SW480 (cell line): ENCODE measurements at regions not wholly inside any gene's neighbourhood (a gene's known extent, or its start where the extent isn't known, plus 50 kb on each side); places are given as distances from the start of the nearest gene placed in this dataset.
A peak's percentile ranks its signal among the peaks of the same experiment; 100 is the strongest.
"Not testable (repeated sequence)": the region's sequence is repeated elsewhere in the genome, so short reads cannot be mapped to it uniquely, and the experiment has no call there.

Source experiments
- DNase-seq: peaks from one replicate; pipeline ENCODE4 v3.0.0-alpha.2; 2016; ENCODE audit warnings: low spot score

DNA sequence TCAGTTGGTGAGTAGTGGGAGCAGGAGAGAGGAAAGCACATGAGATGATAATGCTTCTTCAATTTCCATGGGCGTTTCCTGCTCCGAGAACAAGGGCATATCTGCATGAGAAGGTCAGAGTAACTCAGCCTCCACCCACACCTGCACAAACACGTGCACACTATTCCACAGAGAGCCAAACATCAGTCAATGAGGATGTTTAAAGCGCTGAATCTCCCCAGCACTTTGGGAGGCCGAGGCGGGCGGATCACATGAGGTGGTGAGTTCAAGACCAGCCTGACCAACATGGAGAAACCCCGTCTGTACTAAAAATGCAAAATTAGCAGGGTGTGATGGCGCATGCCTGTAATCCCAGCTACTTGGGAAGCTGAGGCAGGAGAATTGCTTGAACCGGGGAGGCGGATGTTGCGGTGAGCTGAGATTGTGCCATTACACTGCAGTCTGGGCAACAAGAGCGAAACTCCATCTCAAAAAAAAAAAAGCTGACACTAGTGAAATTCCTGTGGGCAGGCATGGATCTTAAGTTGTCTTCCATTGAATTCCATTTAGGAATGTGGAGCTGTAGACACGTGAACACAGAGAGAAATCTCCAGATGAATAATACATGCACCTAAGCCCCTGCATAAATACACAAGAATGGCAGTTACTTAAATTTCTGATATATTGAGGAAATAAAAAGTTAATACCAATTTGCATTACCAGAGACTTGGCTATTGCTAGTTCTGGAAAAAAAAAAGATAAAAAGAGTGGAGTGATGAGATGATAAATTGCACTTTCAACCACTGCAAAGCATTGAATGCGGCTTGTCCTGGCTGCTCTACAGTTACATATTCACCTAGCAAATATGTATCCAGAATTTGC lies 1097.4 kb upstream of the TMEM132C start:
- no peak for DNase-seq

DNA sequence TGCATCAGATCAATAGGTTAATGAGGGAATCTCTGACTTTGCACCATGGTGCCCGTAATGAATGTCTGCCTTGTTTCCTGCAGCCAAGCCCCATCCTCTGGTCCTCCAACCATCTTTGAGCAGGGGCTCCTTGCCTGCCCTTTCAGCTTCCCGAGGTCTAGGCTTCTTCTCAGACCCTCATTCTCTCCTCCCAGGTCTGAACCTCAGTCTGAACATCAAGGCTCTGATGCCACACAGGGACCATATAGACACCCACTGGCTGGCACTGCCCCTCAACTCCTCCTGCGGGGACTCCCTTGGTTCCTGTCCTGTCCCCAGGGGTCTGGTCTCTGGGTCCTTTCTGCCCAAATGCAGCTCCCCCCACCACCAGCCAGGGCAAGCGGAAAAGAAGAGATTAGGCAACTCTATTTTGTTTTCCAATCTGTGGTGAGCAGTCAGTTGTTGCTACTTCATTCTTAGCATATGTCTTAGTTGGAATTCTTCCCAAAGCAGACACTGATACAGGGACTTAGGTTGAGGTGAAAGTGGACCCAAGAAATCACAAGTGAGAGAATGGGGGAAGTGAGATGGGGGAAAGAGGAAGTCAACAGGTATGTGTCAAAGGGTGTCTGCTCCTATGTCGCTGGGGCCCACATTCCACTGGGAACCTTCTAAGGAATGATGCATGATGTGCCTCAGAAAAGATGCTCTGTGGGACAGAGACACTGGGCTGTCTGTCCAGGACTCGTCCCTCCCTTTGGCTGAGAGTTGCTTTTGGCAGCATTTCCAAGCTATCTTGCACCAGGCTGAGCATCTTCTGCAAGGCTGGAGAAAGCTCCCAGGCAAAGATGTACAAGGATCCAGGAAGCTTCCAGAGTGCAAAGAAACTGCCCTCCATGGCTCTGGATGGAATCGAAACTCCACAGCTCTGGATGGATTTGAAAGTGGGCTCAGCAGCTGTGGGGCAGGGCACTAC lies 1096.5 kb upstream of the TMEM132C start:
- DNase-seq: no peak

DNA sequence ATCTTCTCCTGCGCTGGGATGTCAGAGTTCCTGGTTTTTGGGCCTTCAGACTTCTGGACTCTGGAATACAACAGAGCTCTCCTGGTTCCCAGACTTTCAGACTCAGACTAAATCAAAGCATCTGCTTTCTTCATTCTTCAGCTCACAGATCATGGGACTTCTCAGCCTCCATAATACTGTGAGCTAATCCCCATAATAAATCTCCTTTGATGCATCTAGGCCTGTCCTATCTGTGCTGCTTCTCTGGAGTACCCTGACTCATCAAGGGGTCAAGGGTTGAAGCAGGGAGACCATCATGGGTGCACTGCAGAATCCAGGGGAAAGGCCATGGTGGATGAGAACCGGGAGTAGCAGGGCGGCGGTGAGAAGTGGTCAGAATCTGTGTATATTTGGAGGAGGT lies 1094.1 kb upstream of the TMEM132C start:
- no peak for DNase-seq

DNA sequence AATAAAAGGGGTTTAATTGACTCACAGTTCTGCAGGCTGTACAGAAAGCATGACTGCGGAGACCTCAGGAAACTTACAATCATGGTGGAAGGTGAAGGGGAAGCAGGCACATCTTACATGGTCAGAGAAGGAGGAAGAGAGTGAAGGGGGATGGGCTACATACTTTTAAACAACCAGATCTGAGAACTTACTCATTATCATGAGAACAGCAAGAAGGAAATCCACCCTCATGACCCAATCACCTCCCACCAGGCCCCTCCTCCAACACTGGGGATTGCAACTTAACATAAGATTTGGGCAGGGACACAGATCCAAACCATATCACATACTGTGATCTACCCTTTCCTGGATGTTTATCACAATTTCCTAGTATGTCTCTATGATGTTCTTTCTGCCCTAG lies 1093.0 kb upstream of the TMEM132C start:
- DNase-seq: not testable (repeated sequence)

DNA sequence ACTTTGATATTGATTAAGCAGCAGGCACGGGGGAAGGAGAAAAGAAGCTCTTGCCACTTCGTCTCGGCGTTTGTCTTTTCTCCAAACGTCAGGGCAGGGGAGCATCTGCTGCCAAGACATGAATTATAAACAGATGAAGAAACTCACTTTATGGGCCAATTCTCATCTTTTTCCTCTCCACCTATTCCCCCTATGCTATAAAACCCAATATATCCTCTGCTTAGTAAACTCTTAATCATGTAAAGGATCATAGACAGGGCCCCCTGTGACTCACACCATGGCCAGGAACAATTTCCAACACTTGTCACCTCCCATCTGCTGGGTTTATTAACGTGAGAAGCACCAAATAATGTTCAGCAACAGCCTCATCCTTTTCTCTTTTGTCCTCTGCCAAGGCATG lies 1092.1 kb upstream of the TMEM132C start:
- no peak for DNase-seq

DNA sequence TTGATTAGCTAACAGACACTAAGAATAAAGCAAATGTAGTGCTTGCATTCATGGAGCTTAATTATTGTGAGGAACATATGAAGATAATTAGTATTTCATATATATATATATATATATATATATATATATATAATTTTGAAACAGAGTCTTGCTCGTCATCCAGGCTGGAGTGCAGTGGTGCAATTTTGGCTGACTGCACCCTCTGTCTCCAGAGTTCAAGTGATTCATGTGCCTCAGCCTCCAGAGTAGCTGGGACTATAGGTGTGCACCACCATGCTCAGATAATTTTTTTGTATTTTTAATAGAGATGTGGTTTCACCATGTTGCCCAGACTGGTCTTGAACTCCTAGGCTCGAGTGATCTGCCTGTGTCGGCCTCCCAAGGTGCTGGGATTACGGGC lies 1091.6 kb upstream of the TMEM132C start:
- no peak for DNase-seq

DNA sequence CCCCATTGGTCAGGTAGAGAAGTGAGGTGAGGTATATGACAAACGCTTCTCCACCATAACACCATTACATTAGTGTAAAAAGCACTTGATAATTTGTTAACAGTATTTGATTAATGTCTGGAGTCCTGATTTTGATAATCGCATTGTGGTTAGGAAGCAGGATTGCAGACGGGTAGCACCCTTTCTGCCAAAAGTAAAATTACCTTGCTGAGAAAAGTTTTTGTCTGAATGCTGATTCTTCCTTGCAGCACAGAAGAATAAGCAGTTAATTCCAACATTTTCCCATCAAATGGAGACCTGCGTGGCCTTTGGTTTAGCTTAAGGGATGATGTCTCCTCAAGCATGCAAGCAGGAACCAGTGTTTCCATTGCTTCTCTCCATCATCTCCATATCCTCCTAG lies 1090.2 kb upstream of the TMEM132C start:
- no peak for DNase-seq

DNA sequence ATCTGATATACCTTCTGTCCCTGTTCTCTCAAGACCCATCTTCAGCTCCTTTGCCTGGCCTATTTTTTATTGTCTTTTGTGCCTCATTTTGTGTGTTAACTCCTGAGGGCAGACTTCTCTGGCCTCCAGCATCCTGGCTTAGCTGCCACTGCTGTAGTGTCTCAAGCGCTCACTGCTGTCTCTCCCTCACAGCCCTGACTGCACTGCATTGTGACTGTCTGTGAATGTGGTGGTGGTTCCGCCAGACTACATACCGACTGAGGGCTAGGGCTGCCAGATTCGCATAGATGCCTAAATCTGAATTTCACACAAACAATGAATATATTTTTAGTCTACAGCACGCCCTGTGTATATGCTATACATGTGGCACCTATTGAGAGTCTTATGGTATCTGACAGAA lies 1088.9 kb upstream of the TMEM132C start:
- DNase-seq: no peak

DNA sequence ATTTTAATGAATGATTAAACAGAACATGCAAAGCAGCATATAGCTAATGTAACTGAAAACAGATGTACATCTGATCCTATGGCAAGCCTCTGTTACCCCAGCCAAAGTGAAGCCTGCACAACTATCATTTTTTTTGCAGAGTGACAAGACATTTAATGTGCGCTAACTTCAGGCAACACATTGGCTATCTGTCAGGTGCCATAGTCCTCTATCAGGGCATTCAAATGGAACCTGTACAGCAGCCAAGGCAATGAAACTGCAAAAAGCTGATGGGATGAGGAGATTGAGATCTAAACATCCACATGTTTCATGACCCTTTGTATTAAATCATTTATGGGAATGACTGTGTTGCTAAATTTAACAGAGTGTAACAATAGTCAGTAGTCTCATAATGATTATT lies 1088.5 kb upstream of the TMEM132C start:
- DNase-seq: no peak

DNA sequence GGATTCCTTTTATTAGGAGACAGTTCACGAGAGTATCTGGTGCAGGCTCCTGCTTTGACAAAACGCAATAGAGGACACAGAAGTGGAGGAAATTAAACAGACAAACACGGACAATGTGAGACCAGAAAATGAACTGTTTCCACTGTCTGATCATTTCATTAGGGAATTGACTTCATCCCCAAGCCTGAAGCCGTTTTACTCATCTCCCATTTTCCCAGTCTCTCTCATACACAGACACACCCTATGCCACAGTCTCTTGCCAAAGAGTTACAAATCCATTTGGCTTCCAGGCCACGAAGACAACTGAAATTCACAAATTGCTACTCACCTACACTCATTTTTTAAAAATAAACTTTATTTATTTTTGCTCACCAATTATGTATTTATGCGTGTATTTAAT lies 1087.8 kb upstream of the TMEM132C start:
- DNase-seq: no peak

DNA sequence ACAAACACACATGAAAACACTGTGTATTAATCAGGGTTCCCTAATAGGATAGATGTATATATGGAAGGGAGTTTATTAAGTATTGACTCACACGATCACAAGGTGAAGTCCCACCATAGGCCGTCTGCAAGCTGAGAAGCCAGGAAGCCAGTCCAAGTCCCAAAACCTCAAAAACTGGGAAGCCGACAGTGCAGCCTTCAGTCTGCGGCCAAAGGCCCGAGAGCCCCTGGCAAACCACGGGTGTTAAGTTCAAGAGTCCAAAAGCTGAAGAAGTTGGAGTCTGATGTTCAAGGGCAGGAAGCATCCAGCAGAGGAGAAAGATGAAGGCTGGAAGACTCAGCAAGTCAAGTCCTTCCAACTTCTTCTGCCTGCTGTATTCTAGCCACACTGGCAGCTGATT lies 1085.0 kb upstream of the TMEM132C start:
- DNase-seq: no peak

DNA sequence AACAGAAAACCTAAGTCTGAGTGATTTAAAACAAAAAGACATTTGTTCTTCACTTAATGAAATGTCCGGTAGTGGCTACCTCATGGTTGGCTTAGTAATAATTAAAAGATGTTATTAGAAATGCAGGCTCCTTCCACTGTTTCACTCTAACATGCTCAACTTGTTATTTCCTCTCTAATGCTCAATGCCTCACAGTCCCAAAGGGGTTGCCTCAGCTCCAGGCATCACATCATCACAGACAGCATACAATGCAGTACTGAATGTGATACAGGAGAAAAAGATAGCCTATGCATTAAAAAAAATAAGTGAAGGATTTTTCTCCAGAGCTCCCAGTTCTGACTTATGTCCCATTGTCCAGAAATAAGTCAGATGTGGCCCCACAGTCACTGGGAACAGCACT lies 1077.0 kb upstream of the TMEM132C start:
- no peak for DNase-seq

DNA sequence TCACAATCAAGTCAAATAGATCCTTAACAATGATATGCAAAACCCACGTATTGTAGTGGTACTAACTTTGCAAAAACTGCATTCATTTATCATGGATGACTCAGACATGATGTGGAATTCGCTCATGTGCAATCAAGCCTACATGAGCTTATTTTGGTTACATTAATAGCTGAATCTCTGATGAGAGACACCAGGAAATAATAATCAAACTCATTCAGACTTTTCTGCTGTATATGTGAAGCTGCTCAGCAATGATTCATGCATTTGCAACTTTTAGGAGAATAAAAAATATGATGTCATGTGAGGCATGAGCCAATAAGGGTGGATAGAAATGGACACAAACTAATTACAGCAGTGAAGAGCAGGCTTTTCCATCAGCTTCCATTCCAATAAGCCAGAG lies 1075.8 kb upstream of the TMEM132C start:
- DNase-seq: no peak

DNA sequence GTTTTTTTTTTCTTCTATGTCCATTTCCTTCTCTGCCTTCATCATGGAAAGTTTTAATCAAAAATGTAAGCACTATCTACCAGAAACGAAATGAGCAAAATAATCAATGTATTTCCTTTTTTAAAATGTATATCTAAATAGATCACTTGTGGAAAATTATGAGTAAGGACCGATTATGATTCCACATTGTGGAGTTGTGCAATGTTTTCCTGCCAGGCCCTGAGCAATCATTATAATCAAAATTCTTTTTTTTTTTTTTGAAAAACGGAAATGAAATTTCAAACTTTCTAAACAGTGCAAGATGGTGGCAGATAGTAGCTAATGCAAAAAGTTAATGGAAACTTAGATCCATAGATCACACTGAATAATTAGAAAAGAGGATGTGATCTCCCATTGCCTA lies 1074.6 kb upstream of the TMEM132C start:
- DNase-seq: no peak

DNA sequence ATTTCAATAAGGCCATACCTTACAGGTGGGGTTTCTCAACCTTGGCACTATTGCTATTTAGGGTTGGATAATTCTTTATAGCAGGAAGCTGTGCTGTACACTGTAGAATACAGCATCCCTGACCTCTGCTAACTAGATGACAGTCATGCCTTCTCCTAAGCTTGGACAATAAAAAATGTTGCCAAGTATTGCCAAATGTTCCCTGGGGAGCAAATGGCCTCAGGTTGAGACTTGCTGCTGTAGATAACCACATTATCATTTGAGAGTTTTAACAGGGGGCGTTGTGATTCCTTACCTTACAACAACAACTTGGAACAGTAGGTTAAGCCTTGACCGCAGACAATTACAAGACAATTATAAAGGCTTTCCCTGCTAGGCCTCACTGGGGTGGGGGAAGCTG lies 1073.6 kb upstream of the TMEM132C start:
- DNase-seq: no peak

DNA sequence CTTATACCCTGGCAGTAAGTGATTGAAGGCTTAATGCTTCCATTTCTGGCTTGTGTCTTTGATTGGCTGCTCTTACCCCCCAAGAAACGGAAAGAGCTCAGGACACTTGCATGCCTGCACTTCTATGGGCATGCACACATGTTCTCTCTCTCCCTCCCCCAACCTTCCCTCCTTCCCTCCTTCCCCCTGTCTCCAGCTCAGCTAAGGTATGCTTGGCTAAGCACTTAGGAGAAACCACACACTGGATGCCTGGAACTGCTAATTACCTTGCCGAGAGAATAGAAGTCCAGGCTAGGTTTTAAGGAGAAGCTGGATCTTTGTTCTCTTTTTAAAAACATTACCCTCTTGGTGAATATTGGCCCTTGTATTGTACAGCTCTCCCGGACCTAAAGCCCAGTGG lies 1072.8 kb upstream of the TMEM132C start:
- DNase-seq: no peak

DNA sequence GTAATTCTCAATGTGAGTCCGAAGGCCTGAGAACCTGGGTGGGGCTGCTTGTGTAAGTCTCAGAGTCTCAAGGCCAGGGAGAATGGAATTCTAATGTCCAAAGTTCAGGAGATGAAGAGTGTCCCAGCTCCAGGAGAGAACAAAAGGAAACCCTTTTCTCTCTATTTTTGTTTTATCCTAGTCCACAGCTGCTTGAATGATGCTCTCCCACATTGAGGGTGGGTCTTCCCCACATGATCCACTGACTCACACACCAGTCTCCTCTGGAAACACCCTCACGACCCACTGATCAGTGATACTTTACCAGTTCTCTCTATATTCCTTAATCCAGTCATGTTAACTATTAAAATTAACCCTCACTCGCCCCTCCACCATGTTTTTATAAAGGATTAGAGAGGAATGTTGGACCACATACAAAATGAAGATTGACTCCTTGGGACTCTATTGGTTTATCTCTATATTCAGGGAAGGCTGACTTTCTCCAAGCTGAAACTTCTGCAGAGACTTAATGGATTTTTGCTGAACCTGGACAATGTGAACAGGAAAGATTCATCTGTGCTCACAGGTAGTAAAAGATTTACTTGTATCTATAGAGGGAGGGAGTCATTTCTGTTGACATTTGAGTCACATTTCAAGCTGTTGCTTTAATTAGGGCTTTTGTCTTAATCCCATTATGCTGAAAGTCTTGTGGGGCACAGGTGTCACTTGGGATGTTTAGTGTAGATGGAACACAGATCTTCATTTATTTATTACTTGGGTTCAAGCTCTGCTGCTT lies 1061.0 kb upstream of the TMEM132C start:
- DNase-seq: no peak

DNA sequence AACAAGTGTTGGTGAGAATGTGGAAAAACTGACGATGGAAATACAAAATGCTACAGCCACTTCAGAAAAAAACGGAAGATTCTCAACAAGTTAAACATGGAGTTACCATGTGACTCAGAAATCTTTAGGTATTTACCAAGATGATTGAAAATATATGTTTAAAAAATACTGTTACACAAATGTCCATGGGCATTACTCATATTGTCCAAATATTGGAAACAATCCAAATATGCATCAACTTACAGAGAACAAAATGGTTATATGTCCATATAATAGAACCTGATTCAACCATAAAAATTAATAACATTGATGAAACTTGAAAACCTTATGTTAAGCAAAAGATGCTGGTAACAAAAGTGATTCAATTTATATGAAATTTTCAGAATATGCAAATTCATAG lies 1057.7 kb upstream of the TMEM132C start:
- DNase-seq: no peak

DNA sequence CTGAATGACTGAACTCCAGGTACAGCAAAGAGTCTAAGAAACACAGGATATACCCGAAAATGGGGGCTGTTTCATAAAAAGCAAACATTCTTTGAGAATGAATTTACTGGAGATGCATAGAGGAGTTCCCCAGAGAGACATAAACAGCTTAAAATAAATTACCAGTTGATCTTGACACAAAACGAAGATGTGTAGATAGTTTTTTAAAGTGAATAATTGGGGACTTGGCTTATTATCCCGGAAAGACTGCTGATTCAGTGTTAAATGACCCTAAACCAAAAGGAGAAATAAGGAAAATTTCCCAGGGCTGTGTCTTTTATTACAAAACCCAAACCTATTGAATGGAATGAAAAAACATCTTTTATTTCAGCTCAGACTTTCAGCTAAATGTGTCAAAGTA lies 1052.8 kb upstream of the TMEM132C start:
- DNase-seq: no peak

DNA sequence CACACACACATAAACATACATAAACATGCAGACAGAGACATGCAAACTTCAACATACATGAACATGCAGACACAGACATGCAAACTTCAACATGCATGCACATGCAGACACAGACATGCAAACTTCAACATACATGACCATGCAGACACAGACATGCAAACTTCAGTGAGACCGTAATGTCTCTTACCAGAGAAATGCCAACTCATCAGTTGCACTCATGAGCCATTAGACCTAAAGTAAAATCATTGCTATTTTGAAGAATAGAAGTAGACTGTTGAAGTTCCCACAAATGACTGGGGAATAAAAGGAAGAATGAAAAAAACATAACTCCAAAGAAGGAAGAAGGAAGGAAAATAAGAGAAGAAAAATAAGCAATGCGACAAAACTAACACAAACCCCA lies 1044.0 kb upstream of the TMEM132C start:
- DNase-seq: no peak

DNA sequence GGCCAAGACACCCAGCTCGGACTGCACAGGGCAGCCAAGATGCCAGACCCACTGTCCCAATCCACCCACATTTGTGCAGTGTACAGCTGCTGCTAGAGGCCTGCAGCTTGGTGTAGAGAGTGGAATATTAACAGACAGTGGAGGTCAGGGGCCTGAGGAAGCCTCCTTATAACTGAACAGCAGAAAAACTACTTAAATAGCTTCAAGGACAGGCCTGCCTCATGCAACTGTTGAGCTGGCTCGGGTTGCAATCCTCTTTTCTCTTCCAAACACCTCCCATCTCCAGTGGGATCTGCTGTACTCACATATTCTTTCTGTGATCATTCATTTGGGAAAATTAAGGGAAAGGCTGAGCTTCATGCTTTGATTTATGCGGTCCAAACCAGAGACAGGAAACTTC lies 1043.2 kb upstream of the TMEM132C start:
- DNase-seq: no peak

DNA sequence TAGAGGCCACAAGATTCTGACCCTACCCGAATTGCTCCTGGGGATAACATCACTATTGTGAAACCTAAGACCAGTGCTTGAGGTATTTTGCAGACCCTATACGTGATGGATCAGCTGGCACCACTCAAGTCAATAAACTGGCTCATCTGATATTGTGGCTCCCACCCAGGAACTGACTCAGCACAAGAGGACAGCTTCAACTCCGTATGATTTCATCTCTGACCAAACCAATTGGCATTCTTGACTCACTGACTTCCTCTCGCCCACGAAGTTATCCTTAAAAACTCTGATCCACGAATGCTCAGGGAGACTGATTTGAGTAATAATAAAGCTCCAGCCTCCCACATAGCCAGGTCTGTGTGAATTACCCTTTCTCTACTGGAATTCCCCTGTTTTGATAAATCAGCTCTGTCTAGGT lies 1036.1 kb upstream of the TMEM132C start:
- peak; percentile 32 for DNase-seq
